ENCODE measurements at regions not wholly inside any gene's neighbourhood (a gene's known extent, or its start where the extent isn't known, plus 50 kb on each side); places are given as distances from the start of the nearest gene placed in this dataset.

DNA sequence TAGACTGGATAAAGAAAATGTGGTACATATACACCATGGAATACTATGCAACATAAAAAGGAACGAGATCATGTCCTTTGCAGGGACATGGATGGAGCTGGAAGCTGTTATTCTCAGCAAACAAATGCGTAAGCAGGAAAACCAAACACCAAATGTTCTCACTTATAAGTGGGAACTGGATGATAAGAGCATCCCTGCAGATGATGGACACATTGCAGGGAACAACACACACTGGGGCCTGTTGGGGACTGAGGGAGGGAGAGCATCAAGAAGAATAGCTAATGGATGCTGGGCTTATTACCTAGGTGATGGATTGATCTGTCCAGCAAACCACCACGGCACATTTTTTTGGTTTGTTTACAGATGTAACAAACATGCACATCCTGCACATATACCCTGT lies 470.5 kb upstream of the CITED2 start:
- TF ChIP-seq, protein P1, sequence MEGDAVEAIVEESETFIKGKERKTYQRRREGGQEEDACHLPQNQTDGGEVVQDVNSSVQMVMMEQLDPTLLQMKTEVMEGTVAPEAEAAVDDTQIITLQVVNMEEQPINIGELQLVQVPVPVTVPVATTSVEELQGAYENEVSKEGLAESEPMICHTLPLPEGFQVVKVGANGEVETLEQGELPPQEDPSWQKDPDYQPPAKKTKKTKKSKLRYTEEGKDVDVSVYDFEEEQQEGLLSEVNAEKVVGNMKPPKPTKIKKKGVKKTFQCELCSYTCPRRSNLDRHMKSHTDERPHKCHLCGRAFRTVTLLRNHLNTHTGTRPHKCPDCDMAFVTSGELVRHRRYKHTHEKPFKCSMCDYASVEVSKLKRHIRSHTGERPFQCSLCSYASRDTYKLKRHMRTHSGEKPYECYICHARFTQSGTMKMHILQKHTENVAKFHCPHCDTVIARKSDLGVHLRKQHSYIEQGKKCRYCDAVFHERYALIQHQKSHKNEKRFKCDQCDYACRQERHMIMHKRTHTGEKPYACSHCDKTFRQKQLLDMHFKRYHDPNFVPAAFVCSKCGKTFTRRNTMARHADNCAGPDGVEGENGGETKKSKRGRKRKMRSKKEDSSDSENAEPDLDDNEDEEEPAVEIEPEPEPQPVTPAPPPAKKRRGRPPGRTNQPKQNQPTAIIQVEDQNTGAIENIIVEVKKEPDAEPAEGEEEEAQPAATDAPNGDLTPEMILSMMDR (IDR thresholded peaks at IDR 0.05): no peak
- TF ChIP-seq POLR2A (IDR thresholded peaks at IDR 0.05): no peak
